Fibroblast of upper back skin (primary cell): ENCODE measurements at regions not wholly inside any gene's neighbourhood (a gene's known extent, or its start where the extent isn't known, plus 50 kb on each side); places are given as distances from the start of the nearest gene placed in this dataset.
"Not testable (repeated sequence)": the region's sequence is repeated elsewhere in the genome, so short reads cannot be mapped to it uniquely, and the experiment has no call there.

Experiments used
- DNase-seq: peaks from one replicate; pipeline ENCODE4 v3.0.0-alpha.2; 2013

- peak; percentile 52 for DNase-seq
Measured at GRCh38 chr14:28294834-28295440, 471.6 kb upstream of the FOXG1 start.

- peak; percentile 7 for DNase-seq
Measured at GRCh38 chr14:28297559-28297958, 469.0 kb upstream of the FOXG1 start.

GRCh38 chr14:28298156-28298555 is 468.4 kb upstream of the FOXG1 start:
- DNase-seq = peak; percentile 39

GRCh38 chr14:28299227-28299626 is 467.4 kb upstream of the FOXG1 start:
- DNase-seq = no peak

GRCh38 chr14:28300356-28300755 is 466.2 kb upstream of the FOXG1 start:
- DNase-seq = peak; percentile 17

- DNase-seq = no peak
Measured at GRCh38 chr14:28301179-28301578, 465.4 kb upstream of the FOXG1 start.

- DNase-seq = peak; percentile 23
Measured at GRCh38 chr14:28303248-28303647, 463.3 kb upstream of the FOXG1 start.

GRCh38 chr14:28305938-28306337 is 460.6 kb upstream of the FOXG1 start:
- no peak for DNase-seq

- DNase-seq = no peak
Measured at GRCh38 chr14:28307506-28307905, 459.1 kb upstream of the FOXG1 start.

- peak; percentile 78 for DNase-seq
Measured at GRCh38 chr14:28308734-28309133, 457.9 kb upstream of the FOXG1 start.

GRCh38 chr14:28317890-28318675 is 448.5 kb upstream of the FOXG1 start:
- not testable (repeated sequence) for DNase-seq

- no peak for DNase-seq
Measured at GRCh38 chr14:28321475-28322244, 444.9 kb upstream of the FOXG1 start.

- DNase-seq = no peak
Measured at GRCh38 chr14:28323366-28323765, 443.2 kb upstream of the FOXG1 start.

- DNase-seq = no peak
Measured at GRCh38 chr14:28323951-28324741, 442.4 kb upstream of the FOXG1 start.

- no peak for DNase-seq
Measured at GRCh38 chr14:28340816-28341215, 425.8 kb upstream of the FOXG1 start.

- peak; percentile 14 for DNase-seq
Measured at GRCh38 chr14:28344381-28344780, 422.2 kb upstream of the FOXG1 start.

- no peak for DNase-seq
Measured at GRCh38 chr14:28348797-28349196, 417.8 kb upstream of the FOXG1 start.

GRCh38 chr14:28356819-28357218 is 409.8 kb upstream of the FOXG1 start:
- DNase-seq = no peak

GRCh38 chr14:28361486-28361885 is 405.1 kb upstream of the FOXG1 start:
- no peak for DNase-seq

- DNase-seq = no peak
Measured at GRCh38 chr14:28365510-28365909, 401.1 kb upstream of the FOXG1 start.

GRCh38 chr14:28373721-28374120 is 392.9 kb upstream of the FOXG1 start:
- DNase-seq = no peak

- peak; percentile 41 for DNase-seq
Measured at GRCh38 chr14:28375295-28375694, 391.3 kb upstream of the FOXG1 start.

GRCh38 chr14:28381656-28382055 is 384.9 kb upstream of the FOXG1 start:
- peak; percentile 32 for DNase-seq
